ENCODE measurements at regions not wholly inside any gene's neighbourhood (a gene's known extent, or its start where the extent isn't known, plus 50 kb on each side); places are given as distances from the start of the nearest gene placed in this dataset.

- no peak for DNase-seq (ENCODE audit: low spot score)
These were observed 162.7 kb downstream of the ZNF608 start for GRCh38 chr5:124583469-124584350.

- DNase-seq (ENCODE audit: low spot score): no peak
These were observed 163.9 kb downstream of the ZNF608 start for GRCh38 chr5:124582561-124582840.

- no peak for DNase-seq (ENCODE audit: low spot score)
These were observed 164.5 kb downstream of the ZNF608 start for GRCh38 chr5:124581738-124582560.

- DNase-seq (ENCODE audit: low spot score): no peak
These were observed 165.3 kb downstream of the ZNF608 start for GRCh38 chr5:124580925-124581737.

GRCh38 chr5:124580512-124580911, 165.9 kb downstream of the ZNF608 start:
- no peak for DNase-seq (ENCODE audit: low spot score)

GRCh38 chr5:124576848-124577409, 169.5 kb downstream of the ZNF608 start:
- no peak for DNase-seq (ENCODE audit: low spot score)

GRCh38 chr5:124575725-124576124, 170.7 kb downstream of the ZNF608 start:
- no peak for DNase-seq (ENCODE audit: low spot score)

GRCh38 chr5:124574521-124575436, 171.7 kb downstream of the ZNF608 start:
- DNase-seq (ENCODE audit: low spot score): no peak

- no peak for DNase-seq (ENCODE audit: low spot score)
These were observed 173.5 kb downstream of the ZNF608 start for GRCh38 chr5:124572971-124573370.

- DNase-seq (ENCODE audit: low spot score): no peak
These were observed 176.0 kb downstream of the ZNF608 start for GRCh38 chr5:124570285-124571035.

GRCh38 chr5:124566875-124567450, 179.5 kb downstream of the ZNF608 start:
- no peak for DNase-seq (ENCODE audit: low spot score)

GRCh38 chr5:124561451-124561850, 185.0 kb downstream of the ZNF608 start:
- no peak for DNase-seq (ENCODE audit: low spot score)

- no peak for DNase-seq (ENCODE audit: low spot score)
These were observed 186.1 kb downstream of the ZNF608 start for GRCh38 chr5:124560370-124560769.

- DNase-seq (ENCODE audit: low spot score): no peak
These were observed 188.7 kb downstream of the ZNF608 start for GRCh38 chr5:124557761-124558160.

GRCh38 chr5:124554746-124555578, 191.5 kb downstream of the ZNF608 start:
- no peak for DNase-seq (ENCODE audit: low spot score)

GRCh38 chr5:124553911-124554310, 192.5 kb downstream of the ZNF608 start:
- DNase-seq (ENCODE audit: low spot score): no peak

- DNase-seq (ENCODE audit: low spot score): no peak
These were observed 193.9 kb downstream of the ZNF608 start for GRCh38 chr5:124552526-124552925.

GRCh38 chr5:124551939-124552279, 194.5 kb downstream of the ZNF608 start:
- DNase-seq (ENCODE audit: low spot score): no peak

GRCh38 chr5:124550731-124551130, 195.7 kb downstream of the ZNF608 start:
- peak; percentile 20 for DNase-seq (ENCODE audit: low spot score)
